ENCODE measurements at regions not wholly inside any gene's neighbourhood (a gene's known extent, or its start where the extent isn't known, plus 50 kb on each side); places are given as distances from the start of the nearest gene placed in this dataset.

DNA sequence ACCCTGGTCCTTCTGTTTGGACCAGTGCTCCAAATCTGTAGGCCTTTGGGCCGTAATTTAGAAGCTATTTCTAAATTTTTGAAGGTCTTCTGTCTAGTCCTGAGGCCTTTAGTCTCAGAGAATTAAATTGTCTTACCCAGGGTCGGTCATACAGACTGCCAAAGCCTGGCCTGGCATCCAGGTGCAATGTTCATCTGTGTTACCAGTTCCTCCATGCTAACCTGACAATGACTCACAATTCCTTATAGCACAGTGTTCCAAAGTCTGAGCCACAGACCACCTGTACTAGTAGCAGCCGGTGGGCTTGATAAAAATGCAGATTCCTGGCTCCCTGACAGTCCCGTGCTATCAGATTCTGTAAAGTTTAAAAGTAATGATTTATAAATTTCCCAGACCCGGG is 77.7 kb upstream of the MAP4K3 start:
- no peak for DNase-seq

DNA sequence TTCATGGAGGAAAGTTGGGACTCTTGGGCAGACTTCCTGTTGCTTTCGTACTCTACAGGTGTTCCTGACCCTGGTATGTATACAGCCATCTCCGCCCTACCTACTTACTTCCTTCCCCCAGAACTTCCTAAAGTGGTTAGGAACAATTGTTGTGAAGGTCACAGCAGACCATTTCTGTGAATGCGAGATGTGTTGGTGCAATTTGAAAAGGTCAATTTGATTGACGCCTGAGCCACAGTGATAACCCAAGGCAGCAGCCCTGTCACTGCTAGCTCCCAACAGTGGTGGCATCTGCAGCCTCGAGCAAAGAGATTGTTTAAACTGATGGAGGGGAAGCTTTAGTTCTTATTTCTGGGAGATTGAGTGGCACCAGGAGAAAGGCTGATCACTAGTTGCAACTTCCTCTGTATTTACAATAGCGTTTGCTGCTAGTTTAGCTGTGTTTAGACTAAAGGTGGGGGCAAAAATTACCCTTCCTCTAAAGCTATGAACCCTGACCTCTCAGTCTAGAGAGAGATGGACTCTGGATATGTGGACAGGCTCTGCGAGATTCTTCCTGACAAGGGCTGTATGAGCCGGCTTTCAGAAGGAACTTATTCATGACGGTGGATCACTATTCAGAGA is 78.3 kb upstream of the MAP4K3 start:
- no peak for DNase-seq

DNA sequence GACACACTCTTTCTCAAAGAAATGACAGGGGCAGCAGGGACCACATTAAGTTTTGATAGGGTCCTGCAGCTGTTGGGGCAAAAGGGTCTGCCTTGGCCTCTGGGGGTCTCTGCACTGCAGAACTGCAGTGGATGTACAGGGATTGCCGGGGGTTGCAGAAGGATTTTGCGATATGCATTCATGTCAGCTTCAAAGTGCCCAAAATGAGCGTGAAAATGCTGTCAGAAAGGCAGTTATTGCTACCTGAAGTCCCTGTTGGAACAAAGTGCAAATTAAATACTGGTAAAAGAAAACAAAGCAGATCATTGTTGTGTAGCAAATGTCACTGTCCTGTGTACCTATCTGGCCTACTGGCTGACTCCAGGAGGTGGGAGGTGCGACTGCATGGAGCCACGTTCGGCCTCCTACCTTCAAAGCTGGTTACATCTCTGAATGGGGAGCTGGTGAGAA is 78.8 kb upstream of the MAP4K3 start:
- DNase-seq, result no peak

DNA sequence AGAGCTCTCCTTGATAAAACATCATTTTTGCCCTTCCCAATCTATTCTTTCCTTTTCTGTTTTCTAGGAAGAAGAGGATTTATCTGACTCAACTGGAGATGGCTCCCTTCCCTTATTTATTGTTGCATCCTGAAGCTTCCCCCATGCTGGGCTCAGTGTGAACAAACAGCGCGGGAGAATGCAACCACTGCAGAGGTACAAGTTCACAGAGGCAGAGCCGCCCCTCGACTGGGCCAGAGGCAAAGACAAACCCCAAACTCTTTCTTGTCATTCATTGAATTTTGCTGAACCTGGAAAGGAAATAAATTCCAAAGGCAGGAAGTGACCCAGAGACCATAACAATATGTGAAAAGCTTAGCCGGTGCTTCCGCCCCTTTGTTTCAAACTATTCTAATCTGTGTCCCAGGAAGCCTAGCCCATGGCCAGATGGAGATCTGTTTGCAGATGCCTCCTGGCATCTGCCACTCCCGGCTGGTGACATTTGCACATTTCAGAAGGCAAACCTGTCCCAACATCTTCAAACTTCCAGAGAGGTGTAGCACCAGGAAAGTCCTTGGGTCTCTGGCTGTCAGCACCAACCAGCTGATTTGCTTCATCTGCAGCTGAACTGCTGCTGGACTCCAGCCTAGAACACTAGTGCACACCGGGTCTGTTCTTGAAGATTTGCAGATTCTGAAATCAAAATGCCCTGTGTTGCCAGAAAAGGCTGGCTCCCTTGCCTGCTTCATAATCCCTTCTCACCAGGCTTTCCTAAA is 79.4 kb upstream of the MAP4K3 start:
- no peak for DNase-seq

DNA sequence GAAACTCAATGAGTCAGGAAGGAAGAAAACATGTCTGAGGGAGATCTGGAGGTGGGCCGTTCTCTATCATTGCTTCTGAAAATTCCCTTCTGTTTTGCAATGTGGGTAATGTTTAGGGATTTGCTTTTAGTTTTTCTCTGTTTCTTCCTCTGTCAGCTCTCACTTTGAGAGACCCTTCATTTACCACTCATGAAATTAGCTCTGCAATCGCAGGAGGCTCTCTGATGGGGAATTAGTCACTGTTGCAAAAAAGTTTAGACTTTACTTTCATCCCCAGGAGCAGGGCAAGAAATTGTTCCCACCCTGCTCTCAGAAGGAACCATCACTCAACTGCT is 80.0 kb upstream of the MAP4K3 start:
- no peak for DNase-seq

DNA sequence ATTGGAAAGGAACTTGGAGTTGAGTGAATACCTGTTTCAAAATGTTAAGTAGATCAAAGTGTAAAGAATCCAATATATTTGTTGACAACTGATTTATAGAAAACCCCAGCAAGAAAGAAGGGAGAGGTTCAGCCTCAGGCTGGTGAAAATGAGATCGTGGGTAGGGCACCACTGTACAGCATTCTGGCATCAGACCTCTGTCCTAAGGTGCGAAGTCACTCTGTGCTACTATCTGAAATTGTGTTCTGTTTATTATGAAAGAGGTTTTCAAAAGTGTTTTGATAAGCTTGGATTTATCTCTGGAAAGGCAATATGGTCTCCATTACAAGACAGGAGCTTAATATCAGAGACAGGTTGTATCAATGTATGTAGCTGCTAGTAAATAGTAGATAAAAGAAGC is 80.5 kb upstream of the MAP4K3 start:
- DNase-seq, result no peak

DNA sequence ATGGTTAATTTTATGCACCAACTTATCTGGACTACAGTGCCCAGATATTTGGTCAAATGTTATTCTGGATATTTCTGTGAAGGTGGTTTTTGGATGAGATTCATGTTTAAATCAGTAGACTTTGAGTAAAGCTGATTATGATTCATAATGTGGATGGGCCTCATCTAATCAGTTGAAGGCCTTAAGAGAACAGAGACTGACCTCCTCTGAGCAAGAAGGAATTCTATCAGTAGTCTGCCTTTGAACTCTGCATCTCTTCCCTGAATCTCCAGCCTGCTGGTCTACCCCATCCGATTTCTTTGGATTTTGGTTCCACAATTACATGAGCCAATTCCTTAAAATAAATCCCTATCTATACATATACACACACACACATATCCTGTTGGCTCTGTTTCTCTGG is 82.8 kb upstream of the MAP4K3 start:
- no peak for DNase-seq

DNA sequence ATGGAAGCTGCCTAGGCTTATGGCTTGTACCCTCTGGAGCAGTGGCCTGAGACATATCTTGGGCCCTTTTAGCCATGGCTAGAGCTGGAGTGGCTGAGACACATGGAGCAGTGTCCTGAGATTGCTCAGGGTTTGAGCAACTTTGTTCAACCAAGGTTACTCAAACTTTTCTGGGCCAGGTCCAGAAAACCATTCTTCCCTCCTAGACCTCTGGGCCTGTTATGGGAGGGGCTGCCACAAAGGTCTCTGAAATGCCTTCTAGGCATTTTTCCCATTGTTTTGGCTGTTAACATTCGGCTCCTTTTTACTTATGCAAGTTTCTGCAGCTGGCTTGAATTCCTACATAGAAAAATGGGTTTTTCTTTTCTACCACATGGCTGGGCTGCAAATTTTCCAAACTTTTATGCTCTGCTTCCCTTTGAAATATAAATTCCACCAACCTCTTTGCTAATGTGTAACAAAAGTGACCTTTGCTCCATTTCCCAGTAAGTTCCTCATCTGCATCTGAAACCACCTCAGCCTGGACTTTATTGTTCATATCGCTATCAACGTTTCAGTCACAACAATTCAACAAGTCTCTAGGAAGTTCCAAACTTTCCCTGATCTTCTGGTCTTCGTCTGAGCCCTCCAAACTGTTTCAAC is 84.9 kb upstream of the MAP4K3 start:
- DNase-seq, result no peak

DNA sequence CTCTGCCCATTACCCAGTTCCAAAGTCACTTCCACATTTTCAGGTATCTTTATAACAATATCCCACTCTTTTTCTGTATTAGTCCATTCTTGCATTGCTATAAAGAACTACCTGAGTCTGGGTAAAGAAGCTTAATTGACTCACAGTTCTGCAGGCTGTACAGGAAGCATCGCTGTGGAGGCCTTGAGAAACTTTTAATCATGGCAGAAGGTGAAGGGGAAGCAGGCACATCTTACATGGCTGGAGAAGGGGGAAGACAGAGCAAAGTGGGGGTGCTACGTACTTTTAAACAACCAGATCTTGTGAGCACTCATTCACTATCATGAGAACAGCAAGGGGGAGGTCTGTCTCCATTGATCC is 85.4 kb upstream of the MAP4K3 start:
- DNase-seq, result no peak

DNA sequence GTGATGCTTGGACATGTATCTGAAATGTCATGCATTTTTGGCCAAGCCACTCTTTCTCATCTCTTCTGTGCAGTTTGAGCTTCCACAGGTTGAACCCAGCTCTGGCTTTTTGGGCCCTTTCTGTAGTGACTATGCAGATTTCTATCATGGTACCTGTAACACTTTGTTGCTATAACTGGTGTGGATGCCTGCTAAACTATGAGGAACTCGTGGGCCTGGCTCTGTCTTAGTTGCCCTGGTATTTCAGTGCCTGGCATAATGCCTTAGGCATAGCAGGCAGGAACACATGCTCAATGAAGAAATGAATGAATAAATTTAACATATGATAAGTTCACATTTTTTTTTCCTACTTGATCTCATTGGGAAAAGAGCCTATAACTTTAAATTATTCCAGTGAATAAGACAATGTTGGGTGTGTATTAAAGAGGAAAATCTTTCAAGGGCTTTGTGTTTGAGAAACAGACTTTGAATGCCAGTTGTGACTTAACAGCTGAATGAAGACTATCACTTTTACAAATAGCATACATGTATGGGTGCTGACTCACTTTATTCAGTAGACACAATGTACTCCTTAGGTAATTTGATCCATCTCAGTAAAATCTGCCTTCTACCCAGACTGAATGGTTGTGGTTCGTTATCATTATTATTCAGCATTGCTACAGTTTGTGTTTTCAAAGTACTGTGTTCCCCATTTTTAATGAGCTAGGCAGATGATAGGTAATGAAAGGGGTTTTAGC is 86.4 kb upstream of the MAP4K3 start:
- no peak for DNase-seq

DNA sequence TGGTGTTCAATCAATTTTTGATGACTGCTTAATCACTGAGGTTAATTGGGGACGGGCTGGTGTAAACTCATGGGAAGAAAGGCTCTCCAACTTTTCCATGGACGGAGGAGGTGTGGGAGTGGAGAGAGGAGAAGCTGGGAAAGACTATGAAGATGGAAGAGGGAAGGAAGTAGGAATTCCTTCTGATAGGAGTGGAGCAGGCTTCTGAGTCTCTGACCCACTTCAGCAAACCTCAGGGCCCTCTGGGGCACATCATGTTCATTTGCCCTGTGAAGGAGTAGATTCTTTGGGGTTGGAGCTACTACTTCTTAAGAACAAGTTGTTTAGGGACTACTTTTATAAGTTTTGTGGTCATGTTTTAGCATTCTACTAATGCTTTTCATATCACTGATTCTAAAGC is 87.0 kb upstream of the MAP4K3 start:
- DNase-seq, result no peak

DNA sequence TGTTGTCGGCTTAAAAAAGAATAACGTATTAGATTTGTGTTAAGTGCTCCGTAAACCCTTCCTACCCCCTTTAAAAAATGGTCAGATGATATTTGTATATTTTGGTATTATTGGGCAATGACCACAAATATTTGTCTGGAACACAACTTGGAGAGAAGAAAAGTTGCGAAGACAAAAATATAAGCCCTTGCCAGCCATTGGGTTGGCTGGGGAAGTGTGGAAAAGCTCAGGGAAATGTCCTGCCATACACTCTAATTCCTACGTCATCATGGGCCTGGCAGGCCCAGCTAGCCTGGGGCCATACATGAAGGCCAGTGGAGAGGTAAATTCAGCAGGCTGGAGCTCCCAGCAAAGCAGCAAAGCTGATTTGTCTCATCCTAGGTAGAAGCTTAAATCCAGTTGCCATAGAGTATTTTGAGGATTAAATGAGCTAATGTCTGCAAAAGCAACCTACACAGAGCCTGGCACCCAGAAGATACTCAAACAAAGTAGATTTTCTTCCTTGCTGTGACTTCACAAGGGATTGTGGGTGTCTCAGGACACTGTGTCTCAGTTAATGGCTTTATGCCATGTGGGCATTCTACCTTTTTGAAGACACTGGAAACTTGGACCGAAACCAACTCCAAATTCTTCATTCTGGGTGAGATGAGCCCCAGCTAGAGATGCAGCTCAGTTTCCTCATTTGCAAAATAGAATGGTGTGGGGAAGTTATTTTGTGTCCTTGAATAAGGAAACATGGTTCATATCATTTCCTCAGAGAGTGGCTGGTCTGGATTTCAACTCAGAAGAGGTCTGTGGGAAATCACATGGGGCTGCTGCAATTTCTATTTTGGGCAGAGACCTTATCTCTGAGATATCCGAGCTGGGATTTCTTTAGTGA is 87.9 kb upstream of the MAP4K3 start:
- no peak for DNase-seq

DNA sequence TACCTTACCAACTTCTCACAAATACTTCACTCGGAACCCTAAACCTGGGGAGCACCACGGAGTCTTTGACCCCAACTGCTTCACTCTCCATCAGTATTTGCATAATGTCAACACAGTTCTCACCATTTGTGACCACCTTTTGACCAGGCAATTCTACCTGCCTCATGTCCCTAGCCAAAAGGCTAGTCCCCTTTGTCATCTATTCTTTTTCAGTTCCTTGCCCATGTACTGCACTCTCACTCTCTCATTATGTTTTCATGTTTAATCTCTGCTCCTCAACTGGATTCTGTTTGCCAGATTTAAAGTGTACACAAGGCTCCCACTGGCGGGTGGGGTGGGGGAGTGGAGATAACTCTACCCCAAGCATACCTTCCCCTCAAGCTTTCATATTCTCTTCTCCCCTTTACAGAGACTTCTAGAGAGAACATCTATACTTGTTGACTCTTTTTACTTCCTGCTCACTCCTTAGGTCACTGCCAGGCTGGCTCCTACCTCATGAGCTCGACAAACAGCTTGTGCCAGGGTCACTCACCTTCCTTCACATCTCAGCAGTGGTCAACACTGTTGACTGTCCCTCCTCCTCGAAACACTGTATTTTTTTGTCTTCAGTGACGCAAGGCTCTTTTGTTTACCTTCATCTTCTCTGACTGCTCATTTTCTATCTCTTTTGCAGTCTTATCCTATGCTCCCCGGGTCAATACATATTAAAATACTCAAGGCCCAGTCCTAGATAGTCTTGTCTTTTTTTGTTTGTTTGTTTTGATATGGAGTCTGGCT is 88.7 kb upstream of the MAP4K3 start:
- no peak for DNase-seq

DNA sequence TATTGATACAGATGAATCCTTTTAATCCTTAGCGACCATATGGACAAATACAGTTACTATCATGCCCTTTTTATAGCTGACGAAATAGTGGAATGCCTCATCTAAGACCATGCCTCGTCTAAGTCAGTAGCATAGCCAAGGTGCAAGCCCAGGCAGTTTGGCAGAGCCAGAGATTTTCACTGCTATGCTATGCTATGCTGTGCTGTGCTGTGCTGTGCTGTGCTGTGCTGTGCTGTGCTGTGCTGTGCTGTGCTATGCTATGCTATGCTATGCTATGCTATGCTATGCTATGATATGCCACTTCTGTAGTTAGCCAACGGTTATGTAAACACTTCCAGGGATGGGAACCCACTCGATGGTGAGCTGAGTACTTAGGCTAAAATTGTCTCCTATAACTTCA is 91.6 kb upstream of the MAP4K3 start:
- DNase-seq, result no peak

DNA sequence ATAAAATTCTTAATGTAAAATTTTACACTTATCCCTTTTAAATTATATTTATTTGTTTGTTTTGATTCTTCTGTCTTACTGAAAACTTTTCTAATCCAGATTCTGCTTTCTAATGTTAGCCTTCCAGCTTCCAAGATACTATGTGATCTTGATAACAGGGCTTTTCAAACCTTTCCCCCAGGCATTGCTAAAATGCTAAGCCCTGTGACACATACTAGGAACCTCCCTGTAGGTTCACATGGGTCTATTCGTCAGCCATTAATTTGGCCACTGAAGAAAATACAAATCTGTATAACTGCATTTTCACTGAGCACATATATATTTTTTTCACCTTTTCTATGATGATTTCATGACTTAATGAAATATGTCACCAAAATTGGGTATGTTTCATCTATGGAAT is 92.8 kb upstream of the MAP4K3 start:
- DNase-seq, result no peak

DNA sequence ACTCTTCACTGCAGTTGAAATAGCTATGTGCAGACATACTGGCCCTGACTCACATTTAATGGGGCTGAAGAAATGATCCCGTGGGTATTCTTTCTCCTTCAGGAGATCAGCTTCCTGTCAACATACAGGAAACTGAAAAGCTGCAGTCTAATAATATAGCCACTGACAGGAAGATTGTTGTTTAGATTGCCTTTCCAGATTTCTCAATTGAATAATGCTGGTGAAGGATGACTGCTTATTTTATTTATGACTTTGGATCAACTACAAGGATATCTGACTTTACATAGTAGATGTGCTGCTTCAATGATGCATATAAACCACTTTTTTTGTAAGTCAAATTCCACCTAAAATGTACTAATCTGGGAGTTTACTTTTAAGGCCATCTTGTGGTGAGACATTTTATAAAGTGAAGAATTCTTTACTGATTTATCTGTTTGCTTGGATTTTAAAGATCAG is 93.4 kb upstream of the MAP4K3 start:
- DNase-seq, result no peak

DNA sequence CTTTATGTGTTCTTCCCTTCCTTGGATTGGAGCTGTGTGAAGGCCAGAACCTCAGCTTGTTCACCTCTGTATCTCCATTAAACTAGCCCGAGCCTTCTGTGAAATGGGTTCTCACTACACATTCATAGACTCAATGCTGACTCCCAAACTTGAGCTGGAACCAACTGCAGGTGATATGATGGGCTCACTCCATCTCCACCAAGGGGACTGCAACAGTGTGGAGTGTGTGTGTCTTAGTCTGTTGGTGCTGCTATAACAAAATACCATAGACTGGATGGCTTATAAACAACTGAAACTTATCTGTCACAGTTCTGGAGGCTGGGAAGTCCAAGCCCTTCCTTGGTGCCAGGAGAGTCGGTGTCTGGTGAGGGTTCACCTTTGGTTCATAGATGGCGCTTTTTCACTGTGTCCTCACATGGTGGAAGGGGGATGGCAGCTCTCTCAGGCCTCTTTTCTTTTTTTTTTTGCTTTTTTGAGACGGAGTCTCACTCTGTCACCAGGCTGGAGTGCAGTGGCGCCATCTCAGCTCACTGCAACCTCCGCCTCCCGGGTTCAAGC is 94.2 kb upstream of the MAP4K3 start:
- DNase-seq, result no peak

DNA sequence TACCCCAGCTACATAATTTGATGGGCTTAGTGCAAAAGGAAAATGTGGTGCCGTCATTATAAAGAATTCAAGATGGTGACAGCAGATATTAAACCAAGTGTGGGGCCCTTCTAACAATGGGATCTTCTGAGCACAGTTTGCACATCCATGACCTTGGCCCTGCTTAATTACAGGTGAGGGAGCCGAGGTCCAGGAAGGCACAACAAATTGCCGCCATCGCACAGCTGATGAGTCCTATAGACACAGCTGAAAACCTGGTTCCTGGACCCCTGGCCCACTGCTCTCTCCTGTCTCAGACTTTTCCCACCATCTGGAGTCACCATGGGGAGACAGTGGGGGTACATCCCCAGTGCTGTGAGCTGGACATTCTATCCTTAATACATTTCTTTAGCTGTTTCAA is 95.8 kb upstream of the MAP4K3 start:
- no peak for DNase-seq

DNA sequence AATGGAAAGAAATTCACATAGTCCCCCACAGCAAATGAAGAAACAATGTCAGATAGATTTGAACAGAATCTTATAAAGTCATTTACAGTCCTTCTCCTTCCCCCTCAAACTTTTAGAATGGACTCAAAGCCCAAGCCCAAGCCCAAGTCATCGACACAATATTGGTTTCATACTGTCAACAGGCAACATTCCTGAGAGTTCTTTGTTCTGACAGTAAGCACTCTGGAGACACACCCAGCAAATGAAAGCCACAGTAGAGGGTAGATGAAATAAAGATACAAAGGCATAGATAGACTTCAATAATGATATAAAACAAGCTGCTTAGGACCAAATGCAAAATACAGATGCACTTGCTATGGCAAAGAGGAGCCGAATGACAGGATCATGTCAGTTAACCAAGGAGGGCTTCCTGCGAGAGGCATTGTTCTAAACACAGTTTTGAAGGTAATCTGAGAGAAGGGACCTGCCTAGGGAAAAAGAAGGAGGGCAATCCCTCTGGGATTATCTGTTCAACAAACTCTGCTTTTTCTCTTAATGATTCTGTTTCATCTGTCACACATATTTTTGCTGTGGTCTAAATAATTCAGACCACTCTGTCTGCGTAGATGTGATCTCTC is 97.1 kb upstream of the MAP4K3 start:
- no peak for DNase-seq

DNA sequence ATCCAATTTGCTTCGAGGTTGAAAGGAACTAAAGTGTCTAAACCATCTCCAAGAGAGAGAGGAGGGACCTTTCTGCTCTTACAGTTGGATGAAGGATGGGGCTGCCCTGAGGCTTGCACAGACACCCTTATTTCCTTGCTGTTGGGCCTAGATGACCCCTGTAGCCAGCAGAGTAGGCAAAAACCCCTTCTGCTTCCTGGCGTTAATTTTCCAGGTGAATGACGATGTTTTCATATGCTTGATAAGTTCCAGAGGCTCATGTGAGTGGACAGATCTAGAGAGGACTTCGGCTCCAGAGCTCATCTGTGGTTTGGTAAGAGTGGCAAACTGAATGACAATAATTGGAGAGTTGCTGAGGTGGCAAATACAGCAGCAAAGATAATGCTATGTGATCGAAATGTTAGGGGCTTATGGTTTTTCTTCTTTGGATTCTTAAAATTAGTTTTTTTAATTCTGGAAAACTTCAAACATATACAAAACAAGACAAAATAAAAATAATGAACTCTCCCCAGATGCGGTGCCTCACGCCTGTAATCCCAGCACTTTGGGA is 98.6 kb upstream of the MAP4K3 start:
- no peak for DNase-seq

DNA sequence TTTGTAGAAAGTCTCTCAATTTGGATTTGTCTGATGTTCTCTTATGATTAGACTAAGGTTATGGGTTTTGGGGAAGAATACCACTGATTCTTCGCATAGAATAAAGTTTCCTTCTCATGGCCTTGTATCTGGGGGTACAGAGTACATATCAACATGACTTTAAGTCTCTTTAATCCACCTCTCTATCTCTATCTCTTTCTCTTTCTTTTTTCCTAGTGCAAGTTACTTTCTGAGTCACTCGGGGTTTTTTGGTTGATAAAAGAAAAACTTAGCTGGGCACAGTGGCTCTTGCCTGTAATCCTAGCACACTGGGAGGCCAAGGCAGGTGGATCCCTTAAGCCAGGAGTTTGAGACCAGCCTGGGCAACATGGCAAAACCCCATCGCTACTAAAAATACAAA is 100.1 kb upstream of the MAP4K3 start:
- no peak for DNase-seq
